ENCODE measurements at regions not wholly inside any gene's neighbourhood (a gene's known extent, or its start where the extent isn't known, plus 50 kb on each side); places are given as distances from the start of the nearest gene placed in this dataset.

DNA sequence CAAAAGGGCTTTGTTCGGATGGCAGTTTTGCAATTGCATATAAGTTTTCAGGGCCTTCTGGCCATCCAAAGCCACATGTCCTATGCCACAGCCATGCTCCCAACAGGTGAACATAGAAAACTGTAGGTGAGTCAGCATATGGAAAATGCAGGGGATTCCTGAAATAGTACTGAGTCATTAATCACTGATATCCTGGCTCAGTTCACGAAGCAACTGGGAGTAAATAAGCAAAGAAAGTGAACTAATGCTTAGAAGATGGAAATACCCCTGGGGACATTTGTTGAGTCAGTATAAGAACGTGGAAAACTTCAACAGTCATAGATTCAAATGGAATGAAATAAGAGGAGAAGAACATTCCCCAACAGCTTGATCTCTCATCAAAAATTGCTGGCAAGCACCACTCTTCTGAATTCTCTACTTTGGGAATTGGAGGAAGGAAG is 148.9 kb upstream of the RUNX1 start:
- TF ChIP-seq, protein P1, sequence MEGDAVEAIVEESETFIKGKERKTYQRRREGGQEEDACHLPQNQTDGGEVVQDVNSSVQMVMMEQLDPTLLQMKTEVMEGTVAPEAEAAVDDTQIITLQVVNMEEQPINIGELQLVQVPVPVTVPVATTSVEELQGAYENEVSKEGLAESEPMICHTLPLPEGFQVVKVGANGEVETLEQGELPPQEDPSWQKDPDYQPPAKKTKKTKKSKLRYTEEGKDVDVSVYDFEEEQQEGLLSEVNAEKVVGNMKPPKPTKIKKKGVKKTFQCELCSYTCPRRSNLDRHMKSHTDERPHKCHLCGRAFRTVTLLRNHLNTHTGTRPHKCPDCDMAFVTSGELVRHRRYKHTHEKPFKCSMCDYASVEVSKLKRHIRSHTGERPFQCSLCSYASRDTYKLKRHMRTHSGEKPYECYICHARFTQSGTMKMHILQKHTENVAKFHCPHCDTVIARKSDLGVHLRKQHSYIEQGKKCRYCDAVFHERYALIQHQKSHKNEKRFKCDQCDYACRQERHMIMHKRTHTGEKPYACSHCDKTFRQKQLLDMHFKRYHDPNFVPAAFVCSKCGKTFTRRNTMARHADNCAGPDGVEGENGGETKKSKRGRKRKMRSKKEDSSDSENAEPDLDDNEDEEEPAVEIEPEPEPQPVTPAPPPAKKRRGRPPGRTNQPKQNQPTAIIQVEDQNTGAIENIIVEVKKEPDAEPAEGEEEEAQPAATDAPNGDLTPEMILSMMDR (IDR thresholded peaks at IDR 0.05): no peak
- TF ChIP-seq, protein P2, sequence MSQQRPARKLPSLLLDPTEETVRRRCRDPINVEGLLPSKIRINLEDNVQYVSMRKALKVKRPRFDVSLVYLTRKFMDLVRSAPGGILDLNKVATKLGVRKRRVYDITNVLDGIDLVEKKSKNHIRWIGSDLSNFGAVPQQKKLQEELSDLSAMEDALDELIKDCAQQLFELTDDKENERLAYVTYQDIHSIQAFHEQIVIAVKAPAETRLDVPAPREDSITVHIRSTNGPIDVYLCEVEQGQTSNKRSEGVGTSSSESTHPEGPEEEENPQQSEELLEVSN (IDR thresholded peaks at IDR 0.05; ENCODE audit: borderline replicate concordance, low read depth): no peak

Data from A549 (cell line).